Femur (tissue), 1 donor: ENCODE measurements at regions not wholly inside any gene's neighbourhood (a gene's known extent, or its start where the extent isn't known, plus 50 kb on each side); places are given as distances from the start of the nearest gene placed in this dataset.

Experiments
- DNase-seq: peaks from one replicate; pipeline ENCODE4 v3.0.0-alpha.2; 2017

DNA sequence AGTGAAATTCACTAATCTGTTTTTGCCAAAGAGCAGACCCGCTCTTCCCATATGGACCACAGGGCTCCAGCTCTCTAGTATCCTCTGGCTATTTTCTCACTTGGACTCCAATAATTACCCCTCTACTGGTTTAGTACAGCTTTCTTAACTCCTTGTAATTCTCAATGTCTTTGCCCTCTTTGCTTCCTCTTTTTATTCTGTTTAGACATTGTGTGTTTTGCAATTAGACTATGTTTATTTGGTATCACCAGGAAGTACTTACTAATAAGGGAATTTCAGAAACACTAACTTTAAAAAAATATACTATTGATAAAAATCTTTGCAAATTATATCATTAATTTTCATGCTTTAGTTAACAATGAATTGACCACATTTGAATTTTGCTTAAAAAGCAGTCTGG is 111.6 kb upstream of the OBI1 start:
- DNase-seq, result no peak

DNA sequence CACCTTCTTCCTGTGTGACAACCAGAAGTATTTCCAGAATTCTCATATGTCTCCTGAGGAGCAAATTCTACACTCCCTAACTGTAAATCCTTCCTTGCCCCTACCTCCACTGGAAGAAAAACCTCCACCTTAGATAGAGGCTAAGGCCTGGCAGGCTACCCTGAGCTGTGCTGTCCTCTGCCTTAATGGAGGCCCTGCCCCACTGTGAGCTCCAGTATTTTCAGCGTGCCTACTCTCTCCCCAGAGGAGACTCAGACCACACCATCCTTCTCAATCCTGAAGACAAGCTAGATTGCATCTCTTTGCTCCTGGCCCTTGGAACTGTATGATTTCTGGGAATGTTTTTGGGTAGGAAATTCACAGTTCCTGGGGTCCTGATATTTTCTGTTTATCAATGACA is 110.0 kb upstream of the OBI1 start:
- no peak for DNase-seq

DNA sequence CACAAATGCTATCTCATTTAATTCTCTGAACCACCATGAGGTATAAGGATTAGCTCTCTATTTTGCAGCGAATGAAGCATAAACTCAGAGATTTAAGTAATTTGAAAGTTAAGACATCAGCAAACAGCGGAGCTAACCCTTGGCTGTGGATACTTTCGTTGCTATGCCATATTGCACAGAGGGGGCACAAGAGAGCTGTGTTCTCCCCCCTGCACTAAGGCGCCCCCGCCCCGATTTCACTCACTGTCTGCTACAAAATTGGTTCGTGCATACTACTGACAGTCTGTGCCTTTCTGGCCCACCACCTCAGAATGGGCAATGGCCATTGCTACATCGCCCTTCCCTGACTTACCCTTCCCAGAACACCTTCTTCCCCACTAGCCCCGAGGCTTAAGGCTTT is 105.7 kb upstream of the OBI1 start:
- DNase-seq, result no peak

DNA sequence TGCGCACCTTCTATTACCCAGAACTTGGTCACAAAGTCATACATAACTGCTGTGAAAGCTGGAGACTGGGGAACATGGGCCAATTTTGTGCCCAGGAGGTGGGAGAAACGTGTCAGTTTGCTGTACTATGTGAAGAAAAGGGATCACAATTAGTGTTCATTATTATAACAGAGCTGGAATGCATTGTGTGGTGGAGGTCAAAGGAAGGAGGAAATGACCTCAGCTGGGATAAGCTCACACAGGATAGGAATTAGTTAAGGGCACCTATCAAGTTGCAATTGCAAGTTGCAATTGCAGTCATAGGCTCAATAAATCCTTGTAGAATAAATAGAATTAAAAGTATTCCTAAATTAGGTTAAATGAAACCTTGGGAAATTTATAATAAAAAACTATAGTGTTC is 103.9 kb upstream of the OBI1 start:
- no peak for DNase-seq

DNA sequence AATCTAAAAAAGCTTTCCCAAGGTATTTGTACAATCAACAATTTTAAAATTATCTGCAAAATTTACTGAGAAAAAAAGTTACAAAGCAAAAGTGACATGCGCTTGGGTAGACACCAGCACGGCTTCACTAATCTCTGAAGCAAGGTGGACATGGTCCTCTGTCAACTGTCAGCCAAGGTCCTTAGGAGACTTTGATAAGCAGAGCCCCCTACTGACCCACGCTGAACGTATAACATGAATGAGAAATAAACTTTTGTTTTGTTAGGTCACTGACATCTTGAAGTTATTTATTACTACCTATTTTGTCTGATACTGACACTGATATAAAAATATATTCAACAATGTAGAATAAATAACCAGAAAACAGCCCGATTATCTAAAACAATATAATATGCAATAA is 100.7 kb upstream of the OBI1 start:
- DNase-seq, result no peak

DNA sequence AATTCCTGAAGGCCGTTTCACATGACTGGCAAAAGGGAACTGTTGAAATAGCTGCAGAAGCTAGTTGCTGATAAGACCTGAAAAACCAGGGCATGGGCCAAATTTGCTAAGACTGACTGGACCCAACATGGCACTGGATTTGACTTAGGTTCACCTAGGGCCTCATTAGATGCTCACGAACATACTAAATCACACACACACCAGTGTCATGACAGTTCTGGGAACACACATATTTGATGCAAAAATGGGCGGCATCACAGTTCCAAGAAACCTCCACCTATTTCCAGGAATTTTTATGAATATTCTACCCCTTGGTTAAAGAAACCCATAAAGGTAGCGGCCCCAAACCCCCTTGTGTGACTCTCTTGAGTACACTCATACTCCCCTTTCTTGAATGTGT is 99.6 kb upstream of the OBI1 start:
- DNase-seq, result no peak

DNA sequence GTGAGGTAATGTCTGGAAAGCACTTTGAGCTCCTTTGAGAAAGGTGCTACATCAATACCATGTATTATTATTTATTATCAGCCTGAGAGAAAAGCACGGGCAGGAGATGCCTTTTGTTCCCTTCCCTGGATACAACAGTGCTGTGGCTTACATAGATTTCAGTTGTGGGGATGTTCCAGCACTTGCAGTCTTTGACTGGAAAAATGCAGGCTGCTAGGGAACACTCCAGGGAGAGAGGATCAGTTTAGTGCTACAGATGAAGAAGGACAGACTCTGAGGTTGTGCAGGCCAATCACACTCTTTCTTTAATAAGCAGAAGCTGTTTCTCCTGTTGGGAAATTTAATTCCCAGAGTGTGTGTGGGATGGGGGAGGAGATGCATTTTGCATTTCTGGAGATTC is 94.5 kb upstream of the OBI1 start:
- DNase-seq, result no peak

DNA sequence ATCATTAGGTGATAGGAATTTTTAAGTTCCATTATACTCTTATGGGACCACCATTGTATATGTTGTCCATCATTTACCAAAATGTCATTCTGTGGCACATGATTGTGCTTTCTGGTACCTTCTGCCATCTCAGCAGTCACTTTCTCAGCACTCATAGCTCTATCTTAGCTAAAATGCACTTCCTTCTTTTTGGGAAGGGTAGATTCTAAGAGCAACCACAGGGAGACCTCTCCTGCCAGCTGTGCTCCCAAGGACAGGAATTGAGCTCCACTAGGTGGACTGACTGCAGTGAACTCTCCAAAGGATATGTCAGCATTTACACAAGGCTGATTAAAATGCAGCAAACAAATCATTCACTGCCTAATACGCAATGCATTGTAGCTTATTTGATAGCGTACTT is 91.8 kb upstream of the OBI1 start:
- DNase-seq, result no peak

DNA sequence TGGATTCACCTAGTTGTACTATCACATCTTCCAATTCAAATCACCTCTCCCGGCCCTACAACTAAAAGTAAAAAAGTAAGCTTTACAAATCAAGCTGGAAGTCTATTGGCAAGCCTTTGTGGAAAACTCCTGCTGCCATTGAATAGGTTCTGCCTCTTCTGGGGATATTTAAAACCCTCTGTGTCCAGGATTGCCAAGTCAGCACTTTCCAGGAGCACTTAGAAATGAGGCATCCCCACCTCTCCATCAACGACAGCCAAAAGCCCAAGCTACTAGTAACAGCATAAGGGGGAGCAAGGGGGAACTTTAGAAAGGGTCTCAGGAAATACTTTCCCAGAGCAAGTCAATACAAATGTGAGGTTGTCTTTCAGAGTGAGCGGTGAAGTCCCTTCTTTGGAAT is 85.0 kb upstream of the OBI1 start:
- no peak for DNase-seq

DNA sequence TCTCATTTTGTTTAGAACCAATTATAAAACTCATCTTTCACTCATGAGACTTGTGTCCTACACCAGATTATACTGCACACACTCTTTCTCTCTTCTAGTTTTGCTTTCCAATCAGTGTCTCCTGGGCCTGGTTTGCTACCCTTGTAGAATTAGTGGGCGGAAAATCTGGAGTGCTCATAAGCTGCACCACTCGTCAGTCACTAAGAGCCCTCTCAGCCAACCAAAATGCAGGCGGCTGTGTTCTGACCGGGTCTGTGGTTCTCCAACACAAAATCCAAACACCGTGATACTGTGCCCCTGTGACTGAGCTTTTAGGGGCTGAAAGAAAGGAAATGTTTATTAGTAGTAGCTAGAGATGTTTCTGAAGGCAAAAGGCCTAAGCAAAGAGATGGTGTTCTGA is 83.7 kb upstream of the OBI1 start:
- DNase-seq, result no peak

DNA sequence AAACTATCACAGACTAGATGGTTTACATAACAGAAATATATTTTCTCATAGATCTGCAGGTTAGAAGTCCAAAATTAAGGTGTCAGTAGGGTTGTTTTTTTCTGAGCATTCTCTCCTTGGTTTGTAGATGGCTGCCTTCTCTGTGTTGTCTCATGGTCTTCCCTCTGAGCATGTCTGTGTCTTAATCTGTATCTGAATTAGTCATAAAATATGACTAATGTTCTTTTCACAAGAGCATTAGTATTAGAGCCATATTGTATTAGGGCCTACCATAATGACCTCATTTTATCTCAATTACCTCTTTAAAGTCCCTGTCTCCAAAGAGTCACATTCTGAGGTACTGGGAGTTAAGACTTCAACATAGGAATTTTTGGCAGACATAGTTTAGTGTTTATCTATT is 77.2 kb upstream of the OBI1 start:
- no peak for DNase-seq

DNA sequence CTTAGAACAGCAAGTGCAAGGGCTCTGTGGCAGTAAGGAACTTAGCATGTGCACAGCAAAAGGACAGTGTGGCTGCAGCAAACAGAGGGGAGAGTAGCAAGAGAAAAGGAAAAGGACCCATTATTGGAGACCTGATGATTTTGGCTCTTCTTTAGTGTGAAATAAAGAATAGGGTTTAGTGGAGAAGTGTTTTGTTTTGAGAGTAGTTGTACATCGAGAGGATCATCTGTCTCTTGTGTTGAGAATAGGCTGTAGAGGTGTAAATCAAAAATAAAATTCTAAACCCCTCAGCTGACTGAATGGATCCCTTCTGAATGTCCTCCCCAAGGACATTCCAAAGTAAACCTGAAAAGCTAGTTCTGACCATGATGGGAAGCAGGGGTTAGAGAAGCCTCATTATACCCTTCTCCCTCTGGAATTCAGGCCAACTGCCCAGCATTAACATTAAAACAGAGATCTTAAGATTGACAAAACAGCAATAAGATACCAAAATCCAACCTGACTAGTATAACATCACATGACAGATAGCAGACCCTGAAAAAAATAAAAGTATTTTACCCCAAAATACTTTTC is 73.6 kb upstream of the OBI1 start:
- no peak for DNase-seq

DNA sequence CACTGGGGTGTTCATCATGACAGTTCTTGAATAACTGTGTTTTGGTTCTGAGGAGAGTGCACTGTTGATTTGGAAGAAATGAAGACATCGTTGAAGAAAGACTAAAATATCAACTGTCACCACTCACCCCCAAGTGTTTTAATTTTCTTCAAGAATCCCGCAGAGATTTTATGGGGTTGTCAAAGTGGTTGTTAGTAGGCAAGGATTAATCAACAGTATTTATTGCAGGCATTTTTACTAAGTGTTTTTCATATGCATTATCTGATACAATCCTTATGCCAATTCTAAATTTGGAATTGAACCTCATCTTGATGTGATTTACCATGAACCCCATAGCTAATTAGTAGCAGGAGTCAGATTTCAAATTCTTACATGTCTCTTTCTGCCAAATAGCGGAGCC is 63.7 kb upstream of the OBI1 start:
- no peak for DNase-seq

DNA sequence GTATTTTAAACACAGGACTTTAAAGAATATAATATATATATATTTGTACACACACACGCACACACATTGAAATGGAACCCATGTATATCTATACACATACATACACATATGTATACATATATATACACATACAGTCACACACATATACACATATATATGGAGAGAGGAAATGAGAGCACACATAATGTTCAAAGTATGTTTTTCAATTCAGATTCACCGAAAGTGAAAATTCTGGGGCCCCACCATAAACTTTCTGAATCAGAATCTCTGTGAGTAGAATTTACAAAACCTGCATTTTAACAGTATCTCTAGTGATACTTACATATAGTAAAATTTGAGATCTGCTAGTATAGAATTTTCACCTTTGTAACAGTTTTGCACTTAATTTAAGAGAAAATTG is 60.4 kb upstream of the OBI1 start:
- no peak for DNase-seq

DNA sequence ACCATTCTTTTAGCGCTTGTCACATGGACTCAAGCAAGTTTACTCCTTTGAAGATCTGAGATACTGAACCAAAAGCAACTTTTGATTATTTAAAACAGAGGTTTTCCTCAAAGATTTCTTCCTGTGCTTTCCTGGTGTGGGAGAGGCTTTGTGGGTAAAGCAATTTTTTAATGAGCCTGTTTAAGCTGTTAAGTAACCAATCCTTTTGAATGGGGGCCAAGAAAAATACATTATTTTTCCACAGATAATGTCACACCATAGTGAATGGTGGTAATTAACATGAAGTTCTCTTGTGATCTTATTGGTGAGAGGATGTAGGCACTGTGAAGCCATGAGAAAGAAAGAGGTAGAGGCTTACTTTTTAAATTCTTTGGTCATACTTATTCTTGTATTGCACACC is 55.8 kb upstream of the OBI1 start:
- no peak for DNase-seq

DNA sequence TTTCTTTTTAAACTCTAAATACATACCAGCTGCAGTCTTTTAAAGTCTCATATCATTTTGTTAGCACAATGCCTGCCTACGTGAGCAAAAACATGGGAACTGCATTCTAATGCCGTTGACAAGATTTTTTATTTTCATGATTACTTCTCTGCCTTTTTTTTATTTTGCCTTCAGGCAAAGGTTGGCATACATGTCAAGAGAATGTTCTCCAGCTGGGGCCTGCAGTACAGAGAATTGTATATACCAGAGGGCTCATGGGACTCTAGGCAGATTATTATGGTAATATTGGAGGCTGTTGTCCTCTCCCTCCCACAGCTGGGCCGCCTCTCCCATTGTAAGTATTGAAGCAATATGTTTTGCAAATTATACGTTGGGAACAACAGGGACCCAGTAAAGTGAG is 53.9 kb upstream of the OBI1 start:
- DNase-seq, result no peak

DNA sequence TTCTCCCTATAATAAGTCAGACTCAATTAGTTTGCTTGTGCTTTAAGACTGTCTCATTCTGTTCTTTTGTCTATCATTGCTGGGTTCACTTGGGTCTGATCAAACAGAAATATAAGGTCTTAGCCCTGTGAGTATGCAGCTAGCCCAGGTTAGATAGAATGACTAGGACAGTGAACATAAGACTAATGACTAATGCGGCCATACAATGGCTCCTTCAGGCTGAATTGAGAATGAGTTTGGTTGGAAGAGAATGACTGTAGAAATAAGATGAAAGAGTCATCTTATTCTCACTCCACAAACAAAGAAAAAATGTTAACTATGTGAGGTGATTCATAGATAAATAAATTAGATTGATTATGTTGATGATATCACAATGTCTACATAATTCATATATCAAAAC is 50.1 kb upstream of the OBI1 start:
- DNase-seq, result no peak
